Activated naive CD4-positive, alpha-beta T cell (primary cell): ENCODE measurements at regions not wholly inside any gene's neighbourhood (a gene's known extent, or its start where the extent isn't known, plus 50 kb on each side); places are given as distances from the start of the nearest gene placed in this dataset.
"Not testable (repeated sequence)": the region's sequence is repeated elsewhere in the genome, so short reads cannot be mapped to it uniquely, and the experiment has no call there.

Experiments
- DNase-seq, 4 experiments: peaks; one replicate each; lab custom pipeline; 2025; lab: John Stamatoyannopoulos, UW

- no peak for DNase-seq
Observed at GRCh38 chr2:203585516-203585915, 50.4 kb upstream of the RAPH1 start.

GRCh38 chr2:203586206-203586605, 51.1 kb upstream of the RAPH1 start:
- no peak for DNase-seq

- DNase-seq, result no peak
Observed at GRCh38 chr2:203586696-203587095, 51.6 kb upstream of the RAPH1 start.

GRCh38 chr2:203590496-203590895, 55.4 kb upstream of the RAPH1 start:
- no peak for DNase-seq

- no peak for DNase-seq
Observed at GRCh38 chr2:203591642-203592041, 56.5 kb upstream of the RAPH1 start.

GRCh38 chr2:203592470-203592869, 57.4 kb upstream of the RAPH1 start:
- DNase-seq, result no peak

GRCh38 chr2:203594541-203594940, 59.4 kb upstream of the RAPH1 start:
- no peak for DNase-seq

- no peak for DNase-seq
Observed at GRCh38 chr2:203596183-203596582, 61.1 kb upstream of the RAPH1 start.

GRCh38 chr2:203599509-203599908, 64.4 kb upstream of the RAPH1 start:
- DNase-seq, result no peak

GRCh38 chr2:203600286-203600685, 65.2 kb upstream of the RAPH1 start:
- DNase-seq, result no peak

GRCh38 chr2:203603456-203604389, 68.6 kb upstream of the RAPH1 start:
- no peak for DNase-seq

GRCh38 chr2:203605302-203605701, 70.2 kb upstream of the RAPH1 start:
- no peak for DNase-seq

- DNase-seq, result no peak
Observed at GRCh38 chr2:203606051-203606450, 71.0 kb upstream of the RAPH1 start.

GRCh38 chr2:203610558-203610957, 75.5 kb upstream of the RAPH1 start:
- no peak for DNase-seq

GRCh38 chr2:203612246-203612645, 77.1 kb upstream of the RAPH1 start:
- no peak for DNase-seq

- DNase-seq, result no peak
Observed at GRCh38 chr2:203619267-203619878, 84.3 kb upstream of the RAPH1 start.

- no peak for DNase-seq
Observed at GRCh38 chr2:203621981-203622515, 84.4 kb upstream of the CD28 start.

GRCh38 chr2:203623096-203623495, 83.3 kb upstream of the CD28 start:
- DNase-seq, result no peak

GRCh38 chr2:203623661-203624060, 82.8 kb upstream of the CD28 start:
- DNase-seq, result no peak

- DNase-seq, result no peak
Observed at GRCh38 chr2:203625701-203626100, 80.7 kb upstream of the CD28 start.

- not testable (repeated sequence) for DNase-seq
Observed at GRCh38 chr2:203626247-203626646, 80.2 kb upstream of the CD28 start.

- no peak for DNase-seq
Observed at GRCh38 chr2:203626952-203627681, 79.3 kb upstream of the CD28 start.
